ENCODE measurements at regions not wholly inside any gene's neighbourhood (a gene's known extent, or its start where the extent isn't known, plus 50 kb on each side); places are given as distances from the start of the nearest gene placed in this dataset.

GRCh38 chr2:126836761-126837679 is 61.7 kb upstream of the TEX51 start:
- TF ChIP-seq CTCF (IDR thresholded peaks at IDR 0.05; ENCODE audit: low read depth, low read length, poor library complexity, severe bottlenecking) (no peak), EZH2phosphoT487 (IDR thresholded peaks at IDR 0.05; ENCODE audit: borderline replicate concordance, low read length) (no peak)

Data from DOHH2 (cell line).